ENCODE measurements at regions not wholly inside any gene's neighbourhood (a gene's known extent, or its start where the extent isn't known, plus 50 kb on each side); places are given as distances from the start of the nearest gene placed in this dataset.

- no peak for TF ChIP-seq CTCF (IDR thresholded peaks at IDR 0.05)
- TF ChIP-seq POLR2A (IDR thresholded peaks at IDR 0.05), result no peak
Observed at GRCh38 chr5:27906931-27907601, 868.7 kb upstream of the CDH9 start.

Data from Peyer's patch (tissue), 4 donors.